ENCODE measurements at regions not wholly inside any gene's neighbourhood (a gene's known extent, or its start where the extent isn't known, plus 50 kb on each side); places are given as distances from the start of the nearest gene placed in this dataset.

DNA sequence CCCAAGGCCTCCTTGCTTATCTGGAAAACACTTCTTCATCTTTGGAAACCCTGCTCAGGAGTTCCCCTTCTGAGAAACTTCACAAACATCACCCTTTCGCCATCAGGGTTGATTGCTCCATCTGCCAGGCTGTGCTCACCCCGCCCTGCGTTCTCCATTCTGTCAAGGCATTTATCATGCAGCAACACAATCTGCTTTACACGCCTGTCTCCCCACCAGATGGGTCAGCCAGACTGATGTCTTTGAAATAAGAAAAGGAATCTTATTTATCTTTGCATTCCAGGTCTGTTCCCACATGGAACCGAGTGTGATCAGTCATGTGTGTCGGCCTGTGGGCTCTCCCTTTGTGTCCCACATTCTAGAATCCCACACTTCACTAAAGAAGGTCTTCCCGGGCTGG, 110.0 kb upstream of the ARL4C start:
- Histone ChIP-seq H3K4me1 (no peaks in the 10 kb centered on the region), H3K27ac (no peak overlapping the region), H3K9me3 (peaks cover 6% of the 10 kb centered on the region; the same call in 1 of the 3 replicates), H3K4me3 (no peak overlapping the region), H3K4me2 (no peak overlapping the region)
- 78% methylated on average over 7 of the region's 7 CpGs for WGBS (ENCODE audit: missing lambda C conversion rate)
- TF ChIP-seq TFCP2L1 (CRISPR knock-in tag; IDR thresholded peaks at IDR 0.05) (no peak), CHD4 (IDR thresholded peaks at IDR 0.05; ENCODE audit: borderline replicate concordance) (no peak), REST (IDR thresholded peaks at IDR 0.05) (no peak), CHD2 (IDR thresholded peaks at IDR 0.05; ENCODE audit: low read length, partially characterized antibody) (no peak), FOSB (CRISPR knock-in tag; IDR thresholded peaks at IDR 0.05) (no peak), HOXB5 (CRISPR knock-in tag; IDR thresholded peaks at IDR 0.05) (no peak), SREBF2 (IDR thresholded peaks at IDR 0.05) (no peak), ATOH8 (CRISPR knock-in tag; IDR thresholded peaks at IDR 0.05; ENCODE audit: low read depth) (no peak), MAZ (IDR thresholded peaks at IDR 0.05; ENCODE audit: borderline replicate concordance, low read depth, low read length) (no peak)
- TF ChIP-seq, protein P1, sequence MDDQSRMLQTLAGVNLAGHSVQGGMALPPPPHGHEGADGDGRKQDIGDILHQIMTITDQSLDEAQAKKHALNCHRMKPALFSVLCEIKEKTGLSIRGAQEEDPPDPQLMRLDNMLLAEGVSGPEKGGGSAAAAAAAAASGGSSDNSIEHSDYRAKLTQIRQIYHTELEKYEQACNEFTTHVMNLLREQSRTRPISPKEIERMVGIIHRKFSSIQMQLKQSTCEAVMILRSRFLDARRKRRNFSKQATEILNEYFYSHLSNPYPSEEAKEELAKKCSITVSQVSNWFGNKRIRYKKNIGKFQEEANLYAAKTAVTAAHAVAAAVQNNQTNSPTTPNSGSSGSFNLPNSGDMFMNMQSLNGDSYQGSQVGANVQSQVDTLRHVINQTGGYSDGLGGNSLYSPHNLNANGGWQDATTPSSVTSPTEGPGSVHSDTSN (IDR thresholded peaks at IDR 0.05), result no peak
- DNase-seq (ENCODE audit: low read depth in 1 of 2, low spot score in 1 of 2) (no peak), ATAC-seq (no peak), FAIRE-seq (no peak)
- ChIA-PET POLR2A (no interaction called here), CTCF (no interaction called here)

GRCh38 chr2:234603619-234604018, 106.7 kb upstream of the ARL4C start:
- TF ChIP-seq NPAS2 (CRISPR knock-in tag; IDR thresholded peaks at IDR 0.05; ENCODE audit: borderline replicate concordance), result no peak
- no peak for TF ChIP-seq RARB (CRISPR knock-in tag; IDR thresholded peaks at IDR 0.05)
- TF ChIP-seq EHMT2 (IDR thresholded peaks at IDR 0.05; ENCODE audit: low read depth), result no peak
- TF ChIP-seq RAD21 (conservative IDR thresholded peaks at IDR 0.05 in 1 of 2, IDR thresholded peaks at IDR 0.05 in 1 of 2), result 0 out of 5 replicates have a peak, but pooled peaks of 1 of the 2 experiments have one; percentile 2
- Histone ChIP-seq H3K4me1 (no peaks in the 10 kb centered on the region), H3K9me3 (no peaks in the 10 kb centered on the region), H3K4me2 (no peak overlapping the region), H3K27ac (no peak overlapping the region), H3K4me3 (no peak overlapping the region)
- no peak for FAIRE-seq
- DNase-seq (ENCODE audit: low read depth in 1 of 2, low spot score in 1 of 2), result no peak
- WGBS (ENCODE audit: missing lambda C conversion rate), result 91% methylated on average over 4 of the region's 4 CpGs
- POLR2A ChIA-PET, result no interaction called here
- CTCF ChIA-PET, result interaction anchor here (0.6 to 1.0 kb wide), 2 partner anchors 86 to 645 kb away, joined by 3 read pairs; no protein-coding TSS in a partner anchor
- no peak for ATAC-seq

DNA sequence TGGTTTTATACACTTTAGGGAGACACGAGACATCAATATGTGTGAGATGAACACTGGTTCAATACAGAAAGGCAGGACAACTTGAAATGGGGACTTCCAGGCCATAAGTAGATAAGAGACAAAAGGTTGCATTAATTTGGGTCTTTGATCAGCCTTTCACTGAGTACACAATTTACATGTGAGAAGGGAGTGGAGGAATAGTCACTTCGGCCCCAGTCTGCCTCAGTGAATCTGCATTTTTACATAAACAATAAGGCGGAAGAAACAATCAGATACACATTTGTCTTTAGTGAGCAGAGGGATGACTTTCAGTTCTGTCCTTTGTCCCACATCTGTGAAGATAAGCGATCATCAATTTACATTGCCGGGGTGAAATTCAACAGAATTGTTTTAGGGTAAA, 104.3 kb upstream of the ARL4C start:
- FAIRE-seq (no peak), DNase-seq (ENCODE audit: low read depth in 1 of 2, low spot score in 1 of 2) (no peak), ATAC-seq (no peak)
- ChIA-PET CTCF (interaction anchor here (1.6 kb wide), 1 partner anchor 56 kb away, joined by 4 read pairs; no protein-coding TSS in a partner anchor), POLR2A (no interaction called here)
- no peak overlapping the region for H3K4me3 ChIP-seq
- no peaks in the 10 kb centered on the region for H3K4me1 ChIP-seq
- no peaks in the 10 kb centered on the region for H3K9me3 ChIP-seq
- WGBS (ENCODE audit: missing lambda C conversion rate), result 73% methylated on average over 5 of the region's 5 CpGs
- no peak overlapping the region for H3K27ac ChIP-seq
- no peak for TF ChIP-seq BHLHE40 (IDR thresholded peaks at IDR 0.05; ENCODE audit: low read depth, low read length)
- no peak for TF ChIP-seq HOXB13 (CRISPR knock-in tag; IDR thresholded peaks at IDR 0.05; ENCODE audit: low read depth)
- no peak for TF ChIP-seq JUN (IDR thresholded peaks at IDR 0.05)
- TF ChIP-seq RARB (CRISPR knock-in tag; IDR thresholded peaks at IDR 0.05), result no peak
- no peak for TF ChIP-seq CEBPB (IDR thresholded peaks at IDR 0.05)
- TF ChIP-seq CBX8 (IDR thresholded peaks at IDR 0.05), result no peak
- no peak for TF ChIP-seq CBX2 (IDR thresholded peaks at IDR 0.05; ENCODE audit: borderline replicate concordance, low read depth)
- no peak overlapping the region for H3K4me2 ChIP-seq
